Neural progenitor cell (in vitro differentiated cells): ENCODE measurements at regions not wholly inside any gene's neighbourhood (a gene's known extent, or its start where the extent isn't known, plus 50 kb on each side); places are given as distances from the start of the nearest gene placed in this dataset.

Source experiments
- EZH2 ChIP-seq: fragments of 200-600 bp; sonication (generic); IDR thresholded peaks from 2 replicates; pipeline ENCODE4 v1.6.1; 2017; ENCODE audit warnings: antibody characterized with exemption, mild to moderate bottlenecking, moderate library complexity
- TF ChIP-seq, protein P1 (sequence below): fragments of 200-600 bp; sonication (generic); IDR thresholded peaks from 2 replicates; pipeline ENCODE4 v1.5.1; 2017; ENCODE audit warnings: antibody characterized with exemption, mild to moderate bottlenecking

GRCh38 chr6:104108634-104109033 lies 751.1 kb downstream of the HACE1 start:
- TF ChIP-seq, protein P1, sequence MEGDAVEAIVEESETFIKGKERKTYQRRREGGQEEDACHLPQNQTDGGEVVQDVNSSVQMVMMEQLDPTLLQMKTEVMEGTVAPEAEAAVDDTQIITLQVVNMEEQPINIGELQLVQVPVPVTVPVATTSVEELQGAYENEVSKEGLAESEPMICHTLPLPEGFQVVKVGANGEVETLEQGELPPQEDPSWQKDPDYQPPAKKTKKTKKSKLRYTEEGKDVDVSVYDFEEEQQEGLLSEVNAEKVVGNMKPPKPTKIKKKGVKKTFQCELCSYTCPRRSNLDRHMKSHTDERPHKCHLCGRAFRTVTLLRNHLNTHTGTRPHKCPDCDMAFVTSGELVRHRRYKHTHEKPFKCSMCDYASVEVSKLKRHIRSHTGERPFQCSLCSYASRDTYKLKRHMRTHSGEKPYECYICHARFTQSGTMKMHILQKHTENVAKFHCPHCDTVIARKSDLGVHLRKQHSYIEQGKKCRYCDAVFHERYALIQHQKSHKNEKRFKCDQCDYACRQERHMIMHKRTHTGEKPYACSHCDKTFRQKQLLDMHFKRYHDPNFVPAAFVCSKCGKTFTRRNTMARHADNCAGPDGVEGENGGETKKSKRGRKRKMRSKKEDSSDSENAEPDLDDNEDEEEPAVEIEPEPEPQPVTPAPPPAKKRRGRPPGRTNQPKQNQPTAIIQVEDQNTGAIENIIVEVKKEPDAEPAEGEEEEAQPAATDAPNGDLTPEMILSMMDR = no peak
- TF ChIP-seq EZH2 = no peak
